Natural killer cell treated with Interleukin-12 subunit alpha and Interleukin-12 subunit beta and Interleukin-15 and Interleukin-18, amount 100 ng/mL, for 72 hours (primary cell): ENCODE measurements at regions not wholly inside any gene's neighbourhood (a gene's known extent, or its start where the extent isn't known, plus 50 kb on each side); places are given as distances from the start of the nearest gene placed in this dataset.

ENCODE experiments used
- ATAC-seq, 2 donors: fragments of 150-1000 bp; cut with Tn5 transposase in 1 of 2; sonication (Bioruptor Pico), chemical (Tn5 transposase) in 1 of 2; 2 replicates each; pipeline ENCODE4 v1.10.0; 2021
- DNase-seq: peaks from one replicate; pipeline ENCODE4 v3.0.0; 2022; ENCODE audit warnings: low spot score
- H3K27ac Mint-ChIP-seq, 2 donors: 1 replicate in 1 of 2; 2 replicates in 1 of 2; pipeline ENCODE4 v1.8.0; 2022; ENCODE audit warnings: mixed read lengths in 2 of 2, mild to moderate bottlenecking in 1 of 2, moderate library complexity in 1 of 2
- H3K27me3 Mint-ChIP-seq, 2 donors: 1 replicate in 1 of 2; 2 replicates in 1 of 2; pipeline ENCODE4 v1.8.0; 2022; ENCODE audit warnings: mixed read lengths in 2 of 2
- H3K36me3 Mint-ChIP-seq: one replicate; pipeline ENCODE4 v1.8.0; 2022; ENCODE audit warnings: mixed read lengths
- H3K4me1 Mint-ChIP-seq, 2 donors: 1 replicate in 1 of 2; 2 replicates in 1 of 2; pipeline ENCODE4 v1.8.0; 2022; ENCODE audit warnings: low read depth in 2 of 2, mixed read lengths in 2 of 2, mild to moderate bottlenecking in 1 of 2
- H3K4me3 Mint-ChIP-seq: one replicate; pipeline ENCODE4 v1.8.0; 2022; ENCODE audit warnings: mixed read lengths
- H3K9me3 Mint-ChIP-seq: 2 replicates; pipeline ENCODE4 v1.8.0; 2022; ENCODE audit warnings: mixed read lengths

DNA sequence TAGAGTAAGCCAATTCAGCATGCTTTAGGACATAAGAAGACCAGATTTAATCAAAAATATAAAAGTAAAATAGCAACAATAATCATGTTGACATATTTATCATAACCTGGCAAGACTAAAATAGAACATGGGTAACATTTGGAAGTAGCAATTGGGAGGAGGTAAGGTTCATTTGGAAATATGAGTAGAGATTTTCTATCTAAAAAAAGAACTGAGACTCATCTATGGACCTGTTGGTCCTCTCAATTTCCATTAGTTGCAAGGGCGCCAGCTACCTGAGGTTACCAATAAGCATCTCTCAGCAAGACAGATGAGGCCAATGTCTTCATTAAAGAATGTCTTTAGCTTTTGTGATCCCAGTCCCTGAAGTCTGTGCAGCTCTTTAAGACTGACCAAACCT lies 196.0 kb downstream of the IRS1 start:
- no peak for ATAC-seq

DNA sequence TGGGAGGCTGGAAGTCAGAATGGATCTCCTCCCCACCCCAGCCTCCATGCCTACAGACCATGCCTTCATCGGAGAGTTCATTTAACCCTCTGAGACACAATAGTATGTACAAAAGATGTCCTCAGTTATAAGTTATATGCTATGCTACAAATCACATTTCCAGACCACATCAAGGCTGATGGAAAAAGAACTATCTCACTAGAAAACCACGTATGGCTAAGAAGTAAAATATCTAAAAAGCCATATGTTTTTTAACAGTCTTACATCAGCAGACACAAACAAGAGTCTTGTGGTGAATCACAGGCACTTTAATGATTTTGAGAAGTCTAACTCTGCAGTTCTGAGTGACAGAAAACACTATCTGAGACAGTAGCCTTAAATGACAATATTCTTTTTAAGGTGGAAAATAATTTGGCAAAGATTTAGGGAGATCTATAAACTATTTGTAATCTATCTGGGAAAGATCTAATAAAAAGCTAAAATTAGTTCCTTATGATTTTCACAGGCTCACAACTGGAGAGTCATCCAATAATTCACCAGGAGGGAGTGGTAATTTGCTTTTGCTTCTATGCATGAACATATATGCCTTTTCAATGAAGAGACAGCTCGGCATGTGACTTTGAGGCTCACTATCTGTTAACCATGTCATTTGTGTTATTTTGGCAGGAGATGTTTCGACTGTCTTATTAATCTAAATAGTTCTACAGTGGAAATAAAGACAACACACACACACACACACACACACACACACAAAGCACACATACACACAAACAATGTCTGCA lies 197.5 kb downstream of the IRS1 start:
- Mint-ChIP-seq H3K4me1 (no peaks in the 10 kb centered on the region), H3K36me3 (no peaks in the 10 kb centered on the region), H3K27me3 (peaks cover 0 to 10% of the 10 kb centered on the region in 2 donors), H3K9me3 (peaks cover 3% of the 10 kb centered on the region), H3K4me3 (no peak overlapping the region), H3K27ac (no peak overlapping the region)
- ATAC-seq (no peak), DNase-seq (no peak)

More for the DNA sequence above, 196.0 kb downstream of the IRS1 start:
- Mint-ChIP-seq H3K36me3 (no peaks in the 10 kb centered on the region), H3K4me3 (no peak overlapping the region), H3K27me3 (peaks cover 0 to 13% of the 10 kb centered on the region in 2 donors), H3K27ac (no peak overlapping the region), H3K9me3 (no peaks in the 10 kb centered on the region), H3K4me1 (no peaks in the 10 kb centered on the region)
- no peak for DNase-seq

DNA sequence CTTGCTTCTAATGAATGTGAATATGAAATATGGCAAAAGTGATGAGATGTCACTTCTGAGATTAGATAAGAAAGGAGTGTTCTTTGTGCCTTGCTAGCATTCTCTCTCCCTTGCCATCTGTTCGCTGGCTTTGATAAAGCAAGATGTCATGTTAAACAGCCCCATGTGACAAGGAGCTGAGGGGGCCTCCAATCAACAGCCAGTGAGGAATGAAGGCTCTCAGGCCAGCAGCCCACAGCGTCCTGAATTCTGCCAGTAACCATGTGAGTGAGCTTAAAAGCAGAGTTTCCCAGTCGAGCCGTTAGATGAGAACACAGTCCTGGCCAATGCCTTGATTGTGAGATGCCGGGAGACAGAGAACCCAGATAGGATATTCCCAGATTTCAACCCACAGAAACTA lies 198.8 kb downstream of the IRS1 start:
- Mint-ChIP-seq H3K4me3 (no peak overlapping the region), H3K9me3 (peaks cover 8% of the 10 kb centered on the region), H3K4me1 (no peaks in the 10 kb centered on the region), H3K36me3 (no peaks in the 10 kb centered on the region), H3K27me3 (peaks cover 0 to 17% of the 10 kb centered on the region in 2 donors), H3K27ac (no peak overlapping the region)
- DNase-seq: no peak
- ATAC-seq: no peak

DNA sequence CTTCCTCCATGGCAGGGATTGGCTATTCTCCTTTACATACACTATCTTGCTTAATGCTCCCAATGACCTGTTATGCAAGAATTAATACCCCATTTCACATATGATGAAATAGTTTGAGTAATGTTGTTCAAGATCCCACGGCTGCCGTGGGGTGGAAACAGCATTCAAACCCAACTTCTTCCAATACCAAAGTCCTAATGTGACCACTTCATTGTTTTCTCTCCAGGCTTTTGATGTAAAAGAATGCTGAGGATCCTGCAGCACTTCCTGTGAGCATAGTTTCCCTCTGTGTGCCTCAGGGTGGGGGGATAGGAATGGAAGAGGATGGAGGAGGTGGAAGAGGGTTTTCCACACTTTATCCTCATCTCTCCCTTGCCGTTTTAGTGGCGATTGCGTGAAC lies 199.4 kb downstream of the IRS1 start:
- no peaks in the 10 kb centered on the region for H3K4me1 Mint-ChIP-seq
- ATAC-seq: no peak
- H3K27ac Mint-ChIP-seq: no peak overlapping the region
- H3K36me3 Mint-ChIP-seq: no peaks in the 10 kb centered on the region
- peaks cover 0 to 18% of the 10 kb centered on the region in 2 donors for H3K27me3 Mint-ChIP-seq
- DNase-seq: no peak
- H3K9me3 Mint-ChIP-seq: peaks cover 8% of the 10 kb centered on the region
- no peak overlapping the region for H3K4me3 Mint-ChIP-seq

DNA sequence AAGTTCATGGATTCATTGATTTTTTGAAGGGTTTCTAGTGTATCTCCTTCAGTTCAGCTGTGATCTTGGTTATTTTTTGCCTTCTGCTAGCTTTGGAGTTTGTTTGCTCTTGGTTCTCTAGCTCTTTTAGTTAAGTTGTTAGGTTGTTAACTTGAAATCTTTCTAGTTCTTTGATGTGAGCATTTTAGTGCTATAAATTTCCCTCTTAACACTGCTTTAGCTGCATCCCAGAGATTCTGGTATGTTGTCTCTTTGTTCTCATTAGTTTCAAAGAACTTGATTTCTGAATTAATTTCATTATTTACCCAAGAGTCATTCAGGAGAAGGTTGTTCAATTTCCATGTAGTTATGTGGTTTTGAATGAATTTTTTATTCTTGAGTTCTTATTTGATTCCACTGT lies 210.6 kb downstream of the IRS1 start:
- Mint-ChIP-seq H3K36me3 (no peaks in the 10 kb centered on the region), H3K27ac (no peak overlapping the region), H3K9me3 (peaks cover 4% of the 10 kb centered on the region), H3K4me3 (no peak overlapping the region), H3K27me3 (peaks cover 0 to 2% of the 10 kb centered on the region in 2 donors), H3K4me1 (no peaks in the 10 kb centered on the region)
- DNase-seq: no peak
- ATAC-seq: no peak

DNA sequence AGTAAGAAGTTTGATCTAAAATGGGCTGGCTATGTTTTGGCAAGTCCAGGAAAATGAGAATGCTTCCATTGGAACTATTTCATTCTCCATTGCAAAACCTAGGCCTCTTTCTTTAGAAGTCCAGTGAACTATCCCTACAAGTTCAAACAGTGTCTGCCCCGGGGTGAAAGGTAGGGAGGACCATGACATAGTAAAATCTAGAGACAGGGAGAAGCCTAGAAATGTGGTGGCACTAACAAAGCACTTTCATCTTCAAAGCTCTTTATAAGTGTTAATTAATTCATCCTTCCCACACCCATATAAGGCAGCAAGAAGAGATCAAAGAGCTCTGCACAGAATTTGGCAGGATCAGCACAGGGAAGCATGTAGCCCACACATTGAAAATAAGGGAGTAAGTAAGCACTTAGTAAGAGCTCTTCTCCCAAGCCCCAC lies 214.5 kb downstream of the IRS1 start:
- peaks cover 11% of the 10 kb centered on the region for H3K9me3 Mint-ChIP-seq
- no peaks in the 10 kb centered on the region for H3K4me1 Mint-ChIP-seq
- no peaks in the 10 kb centered on the region for H3K36me3 Mint-ChIP-seq
- DNase-seq: no peak
- H3K27ac Mint-ChIP-seq: no peak overlapping the region
- H3K27me3 Mint-ChIP-seq: peaks cover 0 to 12% of the 10 kb centered on the region in 2 donors
- H3K4me3 Mint-ChIP-seq: no peak overlapping the region
- ATAC-seq: no peak

DNA sequence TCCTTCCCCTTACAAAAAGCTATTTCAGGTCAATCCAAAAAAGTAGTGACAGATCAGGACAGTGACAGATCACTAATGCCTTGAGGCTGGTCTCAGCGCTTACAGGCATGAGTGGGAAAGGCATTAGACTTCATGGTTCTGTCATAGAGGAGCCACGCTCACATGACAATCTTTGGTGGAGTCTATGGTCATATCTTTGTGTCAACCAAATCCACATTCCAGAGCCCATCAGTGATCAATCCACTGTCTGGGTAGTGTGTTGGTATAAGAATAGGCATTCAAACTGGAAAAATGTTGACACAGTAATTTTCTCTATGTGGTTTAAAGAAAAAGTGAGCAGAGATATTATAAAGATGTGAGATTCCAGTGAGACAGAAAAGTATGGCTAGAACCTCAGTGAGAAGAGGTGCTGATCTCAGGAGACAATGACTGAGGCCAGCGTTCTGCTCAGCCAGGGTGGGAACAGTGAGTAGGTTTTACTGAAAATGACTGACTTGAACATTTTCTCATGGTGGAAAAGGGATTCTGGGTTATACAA lies 215.0 kb downstream of the IRS1 start:
- Mint-ChIP-seq H3K4me1 (no peaks in the 10 kb centered on the region), H3K36me3 (no peaks in the 10 kb centered on the region), H3K27ac (no peak overlapping the region), H3K27me3 (peaks cover 0 to 12% of the 10 kb centered on the region in 2 donors), H3K4me3 (no peak overlapping the region), H3K9me3 (peaks cover 11% of the 10 kb centered on the region)
- ATAC-seq: no peak
- DNase-seq: no peak

DNA sequence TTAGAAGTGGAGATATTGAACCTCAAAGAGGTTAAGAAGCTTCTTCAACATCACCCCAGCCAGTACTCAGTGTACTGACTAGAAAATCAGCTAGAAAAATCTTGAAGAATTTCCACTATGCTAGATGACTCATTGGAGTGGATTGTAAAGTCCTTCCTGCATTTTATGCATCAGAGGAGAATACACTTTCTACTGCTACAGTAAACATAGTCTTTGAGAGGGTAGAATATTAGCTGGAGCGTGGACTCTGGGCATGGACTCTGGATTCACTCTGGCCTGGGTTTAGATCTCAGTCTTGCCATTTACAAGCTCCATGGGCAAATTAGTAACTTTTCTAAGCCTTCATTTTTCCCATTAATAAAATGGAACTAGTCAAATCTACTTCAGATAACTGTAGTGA lies 215.9 kb downstream of the IRS1 start:
- Mint-ChIP-seq H3K4me1 (no peaks in the 10 kb centered on the region), H3K9me3 (peaks cover 11% of the 10 kb centered on the region), H3K4me3 (no peak overlapping the region), H3K27me3 (peaks cover 0 to 12% of the 10 kb centered on the region in 2 donors), H3K27ac (no peak overlapping the region), H3K36me3 (no peaks in the 10 kb centered on the region)
- no peak for DNase-seq
- no peak for ATAC-seq

DNA sequence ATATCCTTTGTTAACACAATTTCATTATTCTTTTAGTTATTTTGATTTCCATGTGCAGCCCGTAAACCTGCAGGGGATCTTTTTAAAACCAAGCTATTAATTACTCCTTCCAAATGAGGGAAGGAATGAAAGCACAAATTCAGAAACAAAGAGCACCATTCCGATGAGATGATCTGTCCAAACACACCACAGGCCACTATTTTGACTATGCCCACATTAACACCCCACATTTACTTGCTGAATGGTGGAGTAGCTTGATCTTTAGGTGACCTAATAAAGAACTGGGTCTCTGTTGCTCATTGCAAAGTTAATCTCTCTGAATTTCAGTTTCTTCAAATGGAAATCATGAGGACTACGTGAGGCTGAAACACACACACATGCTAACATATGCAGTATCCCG lies 218.0 kb downstream of the IRS1 start:
- no peak for DNase-seq
- H3K27me3 Mint-ChIP-seq: peaks cover 0 to 12% of the 10 kb centered on the region in 2 donors
- no peak overlapping the region for H3K4me3 Mint-ChIP-seq
- no peak for ATAC-seq
- H3K4me1 Mint-ChIP-seq: no peaks in the 10 kb centered on the region
- no peaks in the 10 kb centered on the region for H3K36me3 Mint-ChIP-seq
- H3K27ac Mint-ChIP-seq: no peak overlapping the region
- peaks cover 11% of the 10 kb centered on the region for H3K9me3 Mint-ChIP-seq

DNA sequence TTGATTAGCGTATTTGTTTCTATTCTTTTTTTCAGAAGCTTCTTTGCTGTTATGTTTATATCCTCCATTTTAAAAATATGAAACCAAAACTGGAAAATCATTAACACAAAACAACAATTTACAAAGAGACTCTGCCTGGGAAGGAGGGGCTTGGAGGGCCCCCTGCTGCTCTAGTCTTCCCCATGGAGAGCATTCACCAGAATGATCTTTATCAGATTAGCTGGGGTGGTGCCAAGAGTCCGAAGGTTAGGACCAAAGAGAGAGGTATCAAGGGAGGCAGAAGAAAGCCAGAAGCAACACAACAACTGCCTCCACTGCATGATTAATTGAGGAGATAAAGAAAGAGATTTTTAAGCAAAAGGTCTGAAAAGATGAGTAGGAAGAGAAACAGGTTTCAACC lies 218.6 kb downstream of the IRS1 start:
- Mint-ChIP-seq H3K9me3 (peaks cover 11% of the 10 kb centered on the region), H3K27me3 (peaks cover 0 to 12% of the 10 kb centered on the region in 2 donors), H3K4me1 (no peaks in the 10 kb centered on the region), H3K36me3 (no peaks in the 10 kb centered on the region), H3K4me3 (no peak overlapping the region), H3K27ac (no peak overlapping the region)
- ATAC-seq: no peak
- DNase-seq: no peak

DNA sequence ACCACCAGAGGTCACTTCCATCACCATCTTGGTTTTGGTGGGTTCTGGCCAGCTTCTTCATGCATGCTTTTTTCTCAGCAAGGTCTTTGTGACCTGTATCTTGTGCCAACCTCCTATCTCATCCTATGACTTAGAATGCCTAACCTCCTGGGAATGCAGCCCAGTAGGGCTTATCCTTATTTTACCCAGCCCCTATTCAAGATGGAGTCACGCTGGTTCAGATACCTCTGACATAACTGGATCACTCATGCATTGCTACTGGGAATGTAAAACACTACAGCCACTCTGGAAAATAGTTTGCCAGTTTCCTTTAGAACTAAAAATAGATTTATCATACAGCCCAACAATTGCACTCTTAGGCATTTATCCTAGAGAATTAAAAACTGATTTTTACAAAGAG lies 219.2 kb downstream of the IRS1 start:
- H3K4me1 Mint-ChIP-seq: no peaks in the 10 kb centered on the region
- no peak overlapping the region for H3K4me3 Mint-ChIP-seq
- peaks cover 0 to 12% of the 10 kb centered on the region in 2 donors for H3K27me3 Mint-ChIP-seq
- no peaks in the 10 kb centered on the region for H3K36me3 Mint-ChIP-seq
- no peak for ATAC-seq
- peaks cover 11% of the 10 kb centered on the region for H3K9me3 Mint-ChIP-seq
- no peak for DNase-seq
- H3K27ac Mint-ChIP-seq: no peak overlapping the region

DNA sequence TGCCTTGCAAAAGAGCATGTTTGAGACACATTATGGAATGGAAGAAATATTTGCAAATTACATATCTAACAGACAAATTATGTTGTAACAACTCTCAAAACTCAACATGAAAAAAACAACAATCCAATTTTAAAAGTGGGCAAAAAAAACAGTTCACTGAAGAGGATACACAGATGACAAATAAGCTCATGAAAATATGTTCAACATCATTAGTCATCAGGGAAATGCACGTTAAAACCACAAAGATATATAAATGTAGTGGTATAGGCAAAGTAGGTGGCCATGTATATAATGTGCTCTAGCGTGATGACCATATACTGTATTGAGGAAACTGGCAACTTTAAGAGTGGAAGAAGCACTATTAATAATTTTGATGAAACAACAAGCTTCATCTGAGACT lies 220.1 kb downstream of the IRS1 start:
- Mint-ChIP-seq H3K4me3 (no peak overlapping the region), H3K27me3 (peaks cover 0 to 12% of the 10 kb centered on the region in 2 donors), H3K36me3 (no peaks in the 10 kb centered on the region), H3K27ac (no peak overlapping the region), H3K9me3 (peaks cover 11% of the 10 kb centered on the region), H3K4me1 (no peaks in the 10 kb centered on the region)
- ATAC-seq (no peak), DNase-seq (no peak)

DNA sequence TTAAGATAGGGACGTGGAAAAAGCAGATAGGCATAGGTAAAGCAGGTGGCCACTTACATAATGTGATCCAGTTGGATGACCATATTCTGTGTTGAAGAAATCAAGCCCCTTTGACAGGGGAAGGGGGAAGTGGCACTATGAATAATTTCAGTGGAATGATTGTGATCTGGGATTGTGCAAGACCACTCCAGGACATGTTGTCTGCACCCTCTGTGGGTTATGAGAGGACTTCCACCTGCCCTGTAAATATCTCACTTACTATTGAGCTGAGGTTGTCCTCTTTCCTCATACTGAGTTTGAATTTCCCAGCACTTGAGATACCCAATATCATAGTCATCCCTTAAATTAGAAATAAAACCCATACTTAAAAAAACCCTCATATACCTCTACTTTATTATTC lies 220.7 kb downstream of the IRS1 start:
- Mint-ChIP-seq H3K4me1 (no peaks in the 10 kb centered on the region), H3K27me3 (peaks cover 0 to 12% of the 10 kb centered on the region in 2 donors), H3K4me3 (no peak overlapping the region), H3K27ac (no peak overlapping the region), H3K36me3 (no peaks in the 10 kb centered on the region), H3K9me3 (peaks cover 11% of the 10 kb centered on the region)
- DNase-seq: no peak
- no peak for ATAC-seq

DNA sequence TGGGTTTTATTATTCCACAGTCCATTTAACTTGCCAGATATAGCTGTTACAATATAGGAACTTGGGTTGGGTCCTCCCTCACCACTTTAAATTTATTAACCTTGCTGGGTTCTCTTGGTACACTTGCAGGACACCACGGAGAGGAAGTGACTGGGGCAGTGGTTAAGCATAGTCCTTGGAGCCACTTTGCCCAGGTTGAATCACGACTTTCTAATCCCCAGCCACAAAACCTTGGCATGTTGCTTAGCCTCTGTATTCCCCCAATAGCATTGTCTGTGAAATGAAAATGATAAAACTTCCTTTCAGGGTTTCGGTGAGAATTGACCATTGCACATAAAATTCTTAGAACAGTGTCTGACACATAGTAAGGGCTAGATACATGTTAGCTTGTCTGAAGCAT lies 221.2 kb downstream of the IRS1 start:
- DNase-seq (no peak), ATAC-seq (no peak)
- peaks cover 0 to 9% of the 10 kb centered on the region in 2 donors for H3K27me3 Mint-ChIP-seq
- H3K9me3 Mint-ChIP-seq: peaks cover 10% of the 10 kb centered on the region
- no peak overlapping the region for H3K4me3 Mint-ChIP-seq
- no peaks in the 10 kb centered on the region for H3K36me3 Mint-ChIP-seq
- no peaks in the 10 kb centered on the region for H3K4me1 Mint-ChIP-seq
- no peak overlapping the region for H3K27ac Mint-ChIP-seq
